NAMALWA (cell line): ENCODE measurements at regions not wholly inside any gene's neighbourhood (a gene's known extent, or its start where the extent isn't known, plus 50 kb on each side); places are given as distances from the start of the nearest gene placed in this dataset.
A peak's percentile ranks its signal among the peaks of the same experiment; 100 is the strongest.

ENCODE experiments used
- DNase-seq: peaks from one replicate; pipeline ENCODE4 v3.0.0-alpha.2; 2015; ENCODE audit warnings: low spot score

DNA sequence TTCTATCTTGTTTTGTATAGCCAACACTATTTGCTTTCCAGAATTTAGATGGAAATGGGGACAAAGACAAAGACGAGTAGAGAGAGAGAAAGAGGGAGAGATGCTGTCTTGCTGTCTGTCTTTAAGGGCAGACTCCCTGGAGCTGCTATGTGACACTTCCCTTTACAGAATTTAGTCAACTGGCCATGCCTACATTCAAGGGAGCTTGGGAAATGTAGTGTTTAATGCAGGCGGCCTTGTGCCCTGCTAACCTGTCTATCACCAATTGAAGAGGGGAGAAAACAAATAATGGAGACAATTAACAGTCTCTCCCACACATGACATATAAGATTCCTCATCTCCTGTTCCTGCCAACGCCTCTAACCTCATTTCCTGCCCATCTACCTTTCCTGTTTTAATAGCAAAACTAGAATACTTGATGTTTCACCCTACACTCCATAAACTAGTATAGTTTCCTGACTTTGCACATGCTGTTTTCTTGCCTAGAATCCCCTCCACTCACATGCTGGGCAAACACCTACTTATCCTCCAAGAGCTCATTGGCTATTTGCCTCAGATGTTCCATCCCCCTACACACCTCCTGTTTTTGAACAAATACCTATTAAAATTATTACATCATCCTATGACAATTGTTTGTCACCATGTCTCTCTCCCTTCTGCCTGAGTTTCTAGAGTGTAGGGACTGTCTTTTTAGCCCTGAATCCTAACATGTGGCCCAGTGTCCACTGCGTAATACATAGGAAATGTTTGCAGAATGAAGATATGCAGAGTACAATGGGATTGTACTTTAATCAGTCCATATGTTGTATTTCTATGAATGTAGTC, 117.2 kb downstream of the SLC25A24 start:
- no peak for DNase-seq

DNA sequence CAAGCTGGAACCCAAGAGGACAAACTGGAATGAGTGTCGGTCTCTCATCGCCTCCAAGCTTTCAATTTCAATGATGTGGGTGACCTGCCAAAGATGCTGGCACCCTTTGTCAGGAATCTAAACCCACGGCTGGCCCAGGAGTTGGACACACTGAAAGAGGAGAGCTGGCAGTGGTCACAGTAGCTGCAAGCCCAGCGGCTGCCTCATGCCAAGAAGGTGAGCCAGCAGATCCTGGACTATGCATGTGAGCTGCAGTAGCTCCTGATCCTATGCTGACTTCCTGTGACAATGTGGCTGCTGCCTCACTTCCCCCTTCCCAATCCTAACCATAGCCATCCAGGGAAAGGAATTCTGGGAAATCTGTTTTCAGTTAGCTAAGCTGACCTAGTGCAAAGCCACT, 117.0 kb upstream of the VAV3 start:
- DNase-seq: no peak

DNA sequence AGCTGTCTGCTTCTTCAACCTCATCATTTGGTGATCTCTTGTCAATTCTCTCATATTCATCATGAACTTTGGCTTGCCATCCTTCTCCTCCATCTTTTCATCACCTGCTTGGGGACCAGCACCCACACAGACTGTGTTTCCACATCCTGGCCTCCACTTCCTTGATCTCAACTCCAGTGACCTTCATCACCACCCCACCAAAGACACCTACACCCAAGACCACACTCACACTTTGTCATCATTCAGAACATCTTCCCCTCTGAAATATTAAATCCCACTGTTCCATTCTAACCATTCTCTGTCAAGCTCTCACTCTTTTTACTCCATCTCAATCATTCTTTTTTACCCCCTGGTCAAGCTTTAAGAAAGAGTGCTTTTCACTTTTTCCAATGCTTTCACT, 115.5 kb upstream of the VAV3 start:
- DNase-seq: no peak

DNA sequence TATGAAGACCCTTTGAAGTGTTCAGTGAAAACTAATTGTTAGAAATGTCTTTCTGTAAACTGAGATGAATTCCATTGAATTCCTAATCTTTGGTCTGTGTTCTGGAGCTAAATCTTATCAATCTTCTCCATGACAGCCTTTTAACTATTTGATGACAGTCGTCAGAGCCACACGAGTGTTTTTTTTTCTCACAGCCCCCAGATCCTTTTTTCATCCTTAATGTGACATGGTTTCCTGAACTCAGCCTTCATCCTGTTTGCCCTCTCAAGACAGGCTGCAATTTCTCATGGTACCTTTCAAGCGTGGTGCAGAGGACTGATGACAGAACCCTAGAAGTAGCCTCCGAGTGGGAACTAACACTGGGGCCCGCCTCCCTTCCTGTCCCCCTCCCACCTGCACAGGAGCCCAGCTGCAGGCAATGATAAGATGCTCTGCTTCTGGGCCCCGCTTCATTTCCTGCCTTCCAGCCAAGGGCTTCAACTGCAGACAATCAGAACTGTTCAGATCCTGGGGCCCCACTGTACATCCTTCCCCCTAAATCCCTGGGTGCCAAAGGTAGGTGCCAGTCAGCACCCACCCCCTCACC, 114.6 kb upstream of the VAV3 start:
- DNase-seq: peak; percentile 11

DNA sequence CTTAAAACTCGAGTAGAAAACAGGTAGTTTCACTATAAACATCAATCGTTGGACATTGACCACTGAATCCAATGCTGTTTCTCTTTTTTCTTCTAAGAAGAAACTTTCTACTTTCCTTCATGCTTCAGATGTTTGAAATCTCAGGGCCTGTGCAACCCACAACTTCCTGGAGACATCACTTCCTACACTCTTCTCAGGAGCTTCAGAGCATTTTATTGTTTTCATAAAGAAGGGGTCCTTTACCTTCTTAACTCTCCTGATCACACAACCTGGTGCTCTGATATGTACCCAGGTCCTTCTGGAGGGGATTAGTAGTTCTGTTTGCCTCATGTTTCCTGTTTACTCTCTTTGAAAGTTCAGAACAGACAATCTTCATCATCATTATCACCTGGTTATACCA, 113.0 kb upstream of the VAV3 start:
- DNase-seq: no peak

DNA sequence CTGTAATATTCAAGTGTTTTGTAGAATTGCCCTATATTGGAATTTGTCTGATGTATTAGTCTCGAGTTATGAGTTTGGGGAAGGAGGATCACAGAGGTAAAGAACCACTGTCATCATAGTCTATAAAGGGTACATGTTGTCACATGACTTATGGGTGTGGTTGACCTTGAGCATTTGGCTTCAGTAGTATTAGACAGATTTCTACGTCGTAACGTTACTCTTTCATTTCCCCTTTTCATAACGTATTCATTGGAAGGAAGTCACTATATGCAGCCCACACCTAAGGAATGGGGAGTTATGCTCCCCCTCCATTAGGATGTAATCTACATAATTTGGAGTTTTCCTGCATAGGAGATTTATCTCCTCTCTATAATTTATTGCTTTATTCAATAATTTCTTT, 110.1 kb upstream of the VAV3 start:
- DNase-seq: peak; percentile 62

DNA sequence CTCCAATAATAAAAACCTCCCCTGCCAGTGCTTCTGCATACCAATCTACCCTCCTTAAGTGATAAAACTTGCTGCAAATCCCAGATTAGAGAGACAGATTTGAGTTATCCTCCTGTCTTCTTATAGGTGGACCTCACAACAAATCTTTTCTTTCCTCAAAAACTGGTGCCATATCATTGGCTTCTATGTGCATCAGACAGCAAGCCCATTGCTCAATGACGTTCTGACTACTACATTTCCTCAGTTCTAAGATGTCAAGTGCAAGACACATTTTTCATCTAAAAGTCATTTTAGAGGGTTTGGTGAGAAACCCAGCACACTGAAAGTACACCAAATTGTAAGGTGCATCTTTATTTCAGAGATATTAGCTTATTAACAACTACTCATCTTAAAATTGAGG, 107.8 kb upstream of the VAV3 start:
- DNase-seq: no peak

DNA sequence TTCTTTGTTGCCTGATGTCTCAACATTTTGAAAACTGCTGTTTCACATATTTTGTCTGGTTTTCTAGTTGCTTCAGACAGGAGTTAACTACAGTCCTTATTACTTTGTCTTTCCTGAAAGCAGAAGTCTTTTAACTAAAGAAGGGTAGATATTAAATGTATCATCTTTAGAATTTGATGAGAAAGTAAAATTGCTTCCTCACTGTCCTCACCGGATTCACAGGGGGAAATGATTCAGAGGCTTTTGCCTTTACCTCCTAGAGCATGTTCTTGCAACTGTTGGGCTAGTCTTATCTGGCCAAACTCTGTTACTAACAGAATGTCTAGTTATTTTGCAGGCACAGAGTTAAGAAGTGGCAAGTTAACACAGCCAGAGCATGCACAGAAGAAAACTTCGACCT, 107.2 kb upstream of the VAV3 start:
- DNase-seq: no peak

DNA sequence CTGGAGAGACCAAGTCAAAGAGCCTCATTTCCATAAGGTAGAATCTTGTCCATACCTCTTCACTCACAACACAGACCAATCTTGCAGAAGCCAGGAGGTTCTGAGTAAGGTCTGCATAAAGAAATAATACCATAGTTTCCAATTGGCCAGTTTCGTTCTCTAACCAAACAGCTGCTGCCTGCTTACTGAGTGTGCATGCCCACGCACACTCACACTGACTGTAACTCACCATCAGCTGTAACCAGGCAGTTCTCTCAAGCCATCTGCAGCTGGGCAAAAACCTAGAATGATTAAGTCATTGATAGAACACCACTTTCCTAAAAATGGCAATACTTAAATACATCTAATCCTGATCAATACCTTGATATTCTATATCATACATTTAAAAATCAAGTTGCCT, 106.6 kb upstream of the VAV3 start:
- DNase-seq: no peak

DNA sequence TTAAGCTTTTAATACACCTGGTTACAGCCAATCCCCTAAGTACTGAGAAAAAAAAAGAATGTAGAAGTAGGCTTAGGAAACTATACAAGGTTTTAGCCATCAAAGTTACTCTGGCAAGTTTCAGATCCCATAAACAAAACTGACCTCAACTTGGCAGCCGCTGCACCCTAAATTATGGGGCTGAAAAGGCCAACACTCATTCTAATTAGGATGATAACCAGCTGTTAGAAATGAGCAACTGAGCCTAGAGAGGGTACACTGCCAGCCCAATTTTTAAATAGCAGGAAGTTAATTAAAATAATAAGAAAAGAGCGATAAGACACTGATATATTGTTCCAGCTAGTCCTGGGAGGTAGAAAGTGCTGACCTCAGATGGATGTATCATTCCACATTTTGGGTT, 105.7 kb upstream of the VAV3 start:
- DNase-seq: no peak

DNA sequence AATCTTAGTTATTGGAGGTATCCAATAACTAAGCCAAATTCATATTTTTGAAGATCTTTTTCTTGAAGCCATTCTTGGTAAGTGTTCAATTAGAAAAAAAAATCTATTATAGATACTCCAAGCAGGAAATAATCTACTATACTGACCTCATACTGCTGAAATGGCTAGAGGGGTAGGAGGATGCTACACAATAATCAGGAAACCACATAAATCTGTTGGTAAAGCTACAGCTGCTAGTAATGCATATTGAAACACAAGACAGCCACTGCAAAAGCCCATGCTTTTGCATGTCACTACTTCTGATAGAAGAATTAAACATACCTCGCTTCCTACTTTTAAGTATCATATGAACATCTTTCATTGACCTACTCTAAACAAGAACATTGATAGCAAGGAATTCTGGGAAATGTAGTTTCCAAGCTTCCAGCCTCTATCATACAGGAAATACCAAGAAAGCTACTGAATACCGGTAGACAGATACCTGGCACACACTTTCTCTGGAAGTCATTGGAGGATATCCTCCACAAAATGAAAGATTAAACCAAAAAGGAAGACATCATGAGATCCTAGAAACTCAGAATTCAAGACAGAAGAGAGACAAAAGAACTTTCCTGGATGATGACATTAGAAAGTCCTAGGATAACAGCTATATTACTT, 103.0 kb upstream of the VAV3 start:
- peak; percentile 37 for DNase-seq

DNA sequence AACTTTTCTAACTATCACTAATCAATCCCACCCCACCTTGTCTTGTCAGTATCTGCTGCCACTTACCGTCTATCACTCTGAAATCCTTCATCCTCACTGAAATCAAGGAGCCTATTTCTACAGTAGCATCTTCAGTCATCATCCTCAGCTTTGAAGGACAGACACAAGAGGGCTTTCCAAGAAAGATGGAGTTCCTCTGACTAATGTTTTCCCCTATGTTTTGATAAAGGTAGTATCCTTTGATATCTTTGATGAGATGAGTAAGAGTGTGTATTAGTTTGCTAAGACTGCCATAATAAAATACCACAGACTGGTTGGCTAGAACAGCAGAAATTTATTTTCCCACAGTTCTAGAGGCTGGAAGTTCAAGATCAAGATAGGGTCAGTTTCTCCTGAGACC, 101.8 kb upstream of the VAV3 start:
- no peak for DNase-seq

DNA sequence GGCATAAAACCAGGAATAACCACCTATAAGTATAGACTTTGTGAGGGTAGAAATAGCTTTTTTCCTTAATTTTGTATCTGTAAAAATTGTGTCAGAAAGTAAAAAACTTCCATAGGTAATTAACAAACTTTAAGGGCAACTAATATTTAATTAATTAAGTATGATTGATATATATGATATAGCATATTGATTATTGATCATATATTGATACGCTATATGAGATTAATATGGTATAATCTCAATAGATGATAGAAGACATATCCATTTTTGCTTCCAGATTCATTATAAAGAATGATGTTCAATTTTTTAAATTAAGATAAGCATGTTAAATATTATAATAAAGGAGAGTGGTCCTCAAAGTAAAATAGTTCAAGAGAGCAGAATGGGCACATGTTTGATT, 99.3 kb upstream of the VAV3 start:
- no peak for DNase-seq

DNA sequence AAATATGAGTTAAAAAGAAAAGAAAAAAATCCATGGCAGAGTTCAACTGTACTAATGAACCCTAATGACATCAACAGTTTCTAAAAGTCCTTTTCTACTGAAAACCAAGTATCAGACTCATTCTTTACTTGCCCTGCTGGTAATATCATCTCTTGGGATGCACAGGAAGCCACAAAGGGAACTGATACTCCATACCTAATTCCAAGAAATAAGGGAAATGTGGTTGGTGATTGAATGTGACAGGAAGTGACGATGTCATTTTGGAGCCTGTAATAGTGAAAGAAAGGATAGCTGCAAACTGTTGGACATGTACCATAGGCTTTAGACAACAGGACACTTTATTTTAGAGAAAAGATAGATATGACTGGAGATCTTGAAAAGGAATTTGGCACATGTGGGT, 98.7 kb upstream of the VAV3 start:
- no peak for DNase-seq

DNA sequence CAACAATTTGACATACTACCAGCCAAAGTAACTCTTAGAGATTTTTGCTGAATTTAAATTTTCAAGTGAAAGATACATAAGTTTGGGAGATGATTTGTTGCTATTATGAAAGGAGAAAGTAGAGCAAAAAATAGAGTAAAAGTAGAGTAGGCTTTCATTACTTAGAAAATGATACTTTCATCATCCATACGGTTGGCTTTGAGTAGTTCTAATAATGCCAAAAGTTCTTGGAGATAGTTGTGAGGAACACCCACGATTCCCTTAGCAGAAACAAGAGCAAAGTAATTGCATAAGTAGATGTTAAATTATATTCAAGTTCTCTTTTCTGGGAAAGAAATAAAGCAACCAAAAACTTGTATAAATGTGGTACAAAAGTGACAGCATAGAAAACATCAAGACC, 95.0 kb upstream of the VAV3 start:
- DNase-seq: no peak

DNA sequence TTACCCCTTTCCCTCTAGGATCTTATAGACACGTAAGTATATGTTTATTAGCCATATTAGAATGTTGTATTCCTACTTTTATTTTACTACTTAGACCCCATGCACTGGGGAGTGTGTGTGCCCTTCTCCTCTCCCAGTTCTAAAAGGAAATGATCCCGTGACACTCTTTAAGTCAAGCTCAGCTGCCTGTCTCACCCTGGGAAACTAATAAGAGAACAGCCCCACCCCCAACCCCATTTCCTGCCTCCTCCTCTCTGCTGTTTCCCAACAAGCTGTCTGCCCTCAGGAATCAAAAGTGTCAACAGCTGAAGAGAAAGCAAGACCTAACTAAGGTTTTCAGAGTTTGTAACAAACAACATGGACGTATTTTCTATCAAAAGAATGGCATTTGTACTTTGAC, 92.6 kb upstream of the VAV3 start:
- no peak for DNase-seq

DNA sequence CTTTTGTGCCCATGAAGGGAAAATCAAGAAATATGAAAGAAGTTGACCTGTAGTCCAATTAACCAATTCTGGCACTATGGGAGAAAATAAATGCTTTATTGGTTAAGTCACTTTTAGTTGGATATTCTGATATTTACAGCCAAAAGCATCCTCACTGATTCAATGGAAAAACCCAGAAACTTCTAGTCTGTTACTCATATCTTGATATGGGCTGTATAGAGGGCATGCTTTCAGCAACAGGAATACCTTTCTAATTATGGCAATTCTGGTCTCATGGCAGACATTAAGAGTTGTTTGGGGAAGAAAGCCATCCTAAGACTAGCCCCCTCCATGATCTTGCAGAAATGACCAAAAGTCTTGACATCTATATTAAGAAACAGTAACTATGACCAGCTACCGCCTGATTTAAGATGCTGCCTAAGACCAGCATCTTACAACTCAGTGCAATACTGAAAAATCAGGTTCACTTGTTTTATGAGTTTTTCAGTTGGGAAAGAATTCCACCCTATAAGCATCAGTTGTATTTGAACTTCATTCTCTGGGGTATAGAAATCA, 91.5 kb upstream of the VAV3 start:
- no peak for DNase-seq

DNA sequence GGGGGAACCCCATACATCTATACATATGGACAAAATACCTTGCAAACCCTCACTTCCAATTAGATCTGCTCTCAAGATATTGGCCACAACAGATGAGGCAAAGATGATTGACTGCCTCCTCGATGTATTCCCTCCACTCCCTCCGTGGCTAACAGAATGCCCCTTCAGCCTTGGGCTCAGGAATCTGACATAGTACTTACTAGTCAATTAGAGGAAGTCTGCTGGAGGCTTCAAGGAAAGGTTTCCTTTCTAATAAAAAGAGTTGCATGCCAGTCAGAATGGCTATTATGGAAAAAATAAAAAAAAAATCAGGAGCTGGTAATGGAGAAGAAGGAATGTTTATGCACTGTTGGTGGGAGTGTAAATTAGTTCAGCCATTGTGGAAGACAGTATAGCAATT, 90.4 kb upstream of the VAV3 start:
- no peak for DNase-seq

DNA sequence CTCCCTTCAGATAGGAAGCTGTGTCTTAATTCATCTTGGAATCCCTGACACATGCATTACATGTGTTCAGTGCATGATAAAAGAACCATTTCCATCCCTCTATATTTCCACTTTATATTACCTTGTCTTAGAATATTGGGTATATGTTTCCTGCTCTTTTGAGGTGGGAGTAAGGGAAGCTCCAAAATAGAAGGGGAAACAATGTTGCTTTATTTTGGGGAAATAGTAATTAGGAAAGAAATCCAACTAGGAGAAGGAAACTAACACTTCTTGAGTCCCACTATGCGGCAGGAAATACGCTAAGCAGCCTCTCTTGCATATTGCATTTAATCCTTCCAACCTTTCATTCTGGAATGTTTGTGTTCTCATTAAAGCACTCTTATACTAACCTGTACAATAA, 89.4 kb upstream of the VAV3 start:
- no peak for DNase-seq

DNA sequence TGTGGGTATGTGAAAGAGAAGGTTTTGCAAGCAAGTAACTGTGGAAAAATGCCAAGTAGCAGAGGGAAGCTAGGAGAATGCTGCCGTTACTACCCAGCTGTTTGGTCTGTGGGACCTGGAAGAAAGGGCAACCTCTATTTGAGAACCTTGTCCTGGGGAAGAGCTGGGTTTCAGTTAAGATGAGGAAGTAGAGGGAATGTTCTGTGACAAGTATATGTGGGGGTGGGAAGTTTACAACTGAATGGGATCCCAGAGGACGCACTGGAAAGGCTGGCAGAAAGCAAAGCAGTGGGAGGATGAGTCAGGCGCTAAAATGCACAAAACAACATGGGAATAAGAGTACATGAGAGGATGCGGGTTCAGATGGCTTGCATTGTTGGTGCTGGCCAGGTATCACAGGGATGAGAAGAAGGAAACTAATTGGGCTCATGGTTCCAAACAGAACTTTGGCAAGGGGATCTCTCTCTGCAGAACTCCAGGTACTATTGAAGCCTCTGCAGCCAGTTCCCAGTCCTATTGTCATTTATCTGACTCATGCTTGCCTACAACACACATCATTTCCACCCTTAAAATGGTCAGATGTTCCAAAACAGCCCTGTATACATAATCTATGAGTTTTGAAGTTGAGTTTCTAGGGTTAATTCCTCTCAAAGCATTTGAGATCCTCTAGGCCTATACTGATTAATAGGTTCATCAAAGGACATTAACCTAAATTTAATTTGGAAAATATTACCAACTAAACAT, 88.5 kb upstream of the VAV3 start:
- DNase-seq: no peak

DNA sequence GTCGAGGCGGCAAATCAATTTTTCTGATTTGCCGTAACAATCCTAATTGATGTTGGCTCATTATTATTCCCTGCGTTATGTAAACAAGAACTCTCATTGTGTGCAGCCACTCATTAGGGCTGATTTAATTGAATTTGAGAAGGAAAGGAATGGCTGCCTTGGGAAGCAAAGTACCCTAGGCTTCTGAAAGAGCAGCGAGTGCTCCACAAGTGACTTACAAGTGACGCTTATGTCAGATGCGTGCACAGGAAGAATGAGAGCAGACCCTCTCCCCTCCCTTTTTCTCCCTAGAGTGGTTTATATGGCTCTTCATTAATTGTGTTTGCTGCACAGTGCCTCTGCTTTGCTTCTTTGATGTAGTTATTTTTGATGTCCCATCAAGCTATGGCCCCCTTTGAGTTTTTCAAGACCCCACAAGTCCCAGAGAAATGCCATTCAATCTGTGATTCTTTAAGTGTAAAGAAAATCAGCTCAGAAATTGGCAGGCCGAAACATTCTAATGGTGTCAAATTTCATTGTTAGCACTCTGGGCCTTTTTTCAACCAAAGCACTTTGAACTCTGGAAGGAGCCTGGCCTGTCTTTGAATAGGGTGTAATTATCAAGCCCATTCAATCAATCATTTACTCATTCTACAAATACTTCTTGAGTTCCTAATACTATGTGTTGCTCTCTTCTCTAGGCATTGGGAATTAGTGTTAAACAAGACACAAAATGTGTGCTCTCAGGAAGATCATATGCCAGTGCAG, 86.8 kb upstream of the VAV3 start:
- no peak for DNase-seq
